H9 (cell line): ENCODE measurements at regions not wholly inside any gene's neighbourhood (a gene's known extent, or its start where the extent isn't known, plus 50 kb on each side); places are given as distances from the start of the nearest gene placed in this dataset.

ENCODE experiments used
- DNase-seq: peaks from one replicate; pipeline ENCODE4 v3.0.0-alpha.2; 2017
- H2AFZ ChIP-seq: one replicate; pipeline ENCODE4 v1.6.1; 2013; ENCODE audit warnings: mild to moderate bottlenecking, low read length, control low read depth, moderate library complexity
- H2AK5ac ChIP-seq: 2 replicates; pipeline ENCODE4 v1.6.1; 2013; ENCODE audit warnings: low read length, control low read depth, mixed read lengths; ENCODE audit not compliant: insufficient read length
- H2BK120ac ChIP-seq: one replicate; pipeline ENCODE4 v1.6.1; 2013; ENCODE audit warnings: low read depth, mild to moderate bottlenecking, low read length, control low read depth, inconsistent platforms; ENCODE audit not compliant: poor library complexity, severe bottlenecking
- H2BK12ac ChIP-seq: 2 replicates; pipeline ENCODE4 v1.6.1; 2013; ENCODE audit warnings: low read length, control low read depth, mixed read lengths, low read depth; ENCODE audit not compliant: insufficient read length
- H2BK15ac ChIP-seq: 2 replicates; pipeline ENCODE4 v1.6.1; 2013; ENCODE audit warnings: low read depth, low read length, control low read depth
- H2BK20ac ChIP-seq: one replicate; pipeline ENCODE4 v1.6.1; 2013; ENCODE audit warnings: low read depth, mild to moderate bottlenecking, low read length, control low read depth, inconsistent platforms; ENCODE audit not compliant: poor library complexity, severe bottlenecking
- H2BK5ac ChIP-seq: 2 replicates; pipeline ENCODE4 v1.6.1; 2013; ENCODE audit warnings: low read length, control low read depth, mixed read lengths; ENCODE audit not compliant: insufficient read length
- H3K14ac ChIP-seq: 2 replicates; pipeline ENCODE4 v1.6.1; 2013; ENCODE audit warnings: low read length, control low read depth; ENCODE audit not compliant: insufficient read depth
- H3K18ac ChIP-seq: 2 replicates; pipeline ENCODE4 v1.6.1; 2013; ENCODE audit warnings: low read depth, mild to moderate bottlenecking, mixed read lengths, low read length, control low read depth; ENCODE audit not compliant: insufficient read length
- H3K23ac ChIP-seq: 2 replicates; pipeline ENCODE4 v1.6.1; 2013; ENCODE audit warnings: low read length, control low read depth, mixed read lengths, low read depth; ENCODE audit not compliant: insufficient read length
- H3K23me2 ChIP-seq: 2 replicates; pipeline ENCODE4 v1.6.1; 2013; ENCODE audit warnings: low read depth, mild to moderate bottlenecking, mixed read lengths, low read length, control low read depth; ENCODE audit not compliant: insufficient read length, poor library complexity, severe bottlenecking
- H3K27ac ChIP-seq: 2 replicates; pipeline ENCODE4 v1.5.1; 2013; ENCODE audit warnings: low read length, control low read depth, mixed read lengths, low read depth; ENCODE audit not compliant: insufficient read length
- H3K27me3 ChIP-seq: 2 replicates; pipeline ENCODE4 v1.6.1; 2013; ENCODE audit warnings: low read length, control low read depth, inconsistent platforms; ENCODE audit not compliant: insufficient read depth
- H3K4ac ChIP-seq: 2 replicates; pipeline ENCODE4 v1.6.1; 2013; ENCODE audit warnings: low read depth, mild to moderate bottlenecking, control low read depth, inconsistent platforms, low read length, moderate library complexity
- H3K4me1 ChIP-seq: 2 replicates; pipeline ENCODE4 v1.6.1; 2013; ENCODE audit warnings: low read length, control low read depth, inconsistent platforms; ENCODE audit not compliant: insufficient read depth
- H3K4me2 ChIP-seq: 2 replicates; pipeline ENCODE4 v1.6.1; 2013; ENCODE audit warnings: low read length, control low read depth, mixed read lengths; ENCODE audit not compliant: insufficient read length, insufficient read depth
- H3K56ac ChIP-seq: 2 replicates; pipeline ENCODE4 v1.6.1; 2013; ENCODE audit warnings: low read depth, mild to moderate bottlenecking, mixed read lengths, low read length, control low read depth; ENCODE audit not compliant: insufficient read length
- H3K79me1 ChIP-seq: 2 replicates; pipeline ENCODE4 v1.6.1; 2013; ENCODE audit warnings: low read depth, mild to moderate bottlenecking, moderate library complexity, low read length, control low read depth, inconsistent platforms; ENCODE audit not compliant: insufficient read depth, poor library complexity, severe bottlenecking
- H3K79me2 ChIP-seq: 2 replicates; pipeline ENCODE4 v1.6.1; 2013; ENCODE audit warnings: low read length, control low read depth, inconsistent platforms; ENCODE audit not compliant: insufficient read depth
- H3K9ac ChIP-seq: 2 replicates; pipeline ENCODE4 v1.6.1; 2013; ENCODE audit warnings: low read length, control low read depth, mixed read lengths; ENCODE audit not compliant: insufficient read length; ENCODE audit errors: extremely low read depth
- H3K9me3 ChIP-seq: one replicate; pipeline ENCODE4 v1.6.1; 2013; ENCODE audit warnings: low read depth, low read length, inconsistent platforms; ENCODE audit not compliant: control insufficient read depth
- H3T11ph ChIP-seq: one replicate; pipeline ENCODE4 v1.6.1; 2013; ENCODE audit warnings: mild to moderate bottlenecking, low read length, control low read depth, inconsistent platforms
- H4K20me1 ChIP-seq: one replicate; pipeline ENCODE4 v1.6.1; 2013; ENCODE audit not compliant: control insufficient read depth, insufficient read length, insufficient read depth
- H4K5ac ChIP-seq: 2 replicates; pipeline ENCODE4 v1.6.1; 2013; ENCODE audit warnings: low read depth, mild to moderate bottlenecking, mixed read lengths, low read length, control low read depth; ENCODE audit not compliant: insufficient read length
- H4K8ac ChIP-seq: replicated peaks from 2 replicates; pipeline ENCODE4 v1.6.1; 2013; ENCODE audit warnings: low read length, control low read depth, mixed read lengths, low read depth; ENCODE audit not compliant: insufficient read length
- H4K91ac ChIP-seq: 2 replicates; pipeline ENCODE4 v1.6.1; 2013; ENCODE audit warnings: low read depth, mild to moderate bottlenecking, moderate library complexity, mixed read lengths, low read length, control low read depth; ENCODE audit not compliant: insufficient read length
- H3K27ac Mint-ChIP-seq, 3 experiments: 2 replicates in 2 of 3; 3 replicates in 1 of 3; pipeline ENCODE4 v1.8.0; 2020 to 2021; ENCODE audit warnings: mixed read lengths in 3 of 3, mild to moderate bottlenecking in 1 of 3, moderate library complexity in 1 of 3
- H3K27me3 Mint-ChIP-seq: 2 replicates; pipeline ENCODE4 v1.8.0; 2021; ENCODE audit warnings: low read depth, mild to moderate bottlenecking, moderate library complexity, mixed read lengths
- H3K36me3 Mint-ChIP-seq, 3 experiments: 2 replicates in 2 of 3; 3 replicates in 1 of 3; pipeline ENCODE4 v1.8.0; 2020 to 2021; ENCODE audit warnings: low read depth in 3 of 3, mixed read lengths in 3 of 3; ENCODE audit not compliant: insufficient read depth in 1 of 3
- H3K4me1 Mint-ChIP-seq, 2 experiments: 2 replicates each; pipeline ENCODE4 v1.8.0; 2020; ENCODE audit warnings: mixed read lengths in 2 of 2
- H3K4me3 Mint-ChIP-seq, 2 experiments: 2 replicates in 1 of 2; 3 replicates in 1 of 2; pipeline ENCODE4 v1.8.0; 2020 to 2021; ENCODE audit warnings: mild to moderate bottlenecking in 2 of 2, mixed read lengths in 2 of 2, moderate library complexity in 1 of 2
- H3K9me3 Mint-ChIP-seq, 2 experiments: 2 replicates in 1 of 2; 3 replicates in 1 of 2; pipeline ENCODE4 v1.8.0; 2020; ENCODE audit warnings: mild to moderate bottlenecking in 2 of 2, mixed read lengths in 2 of 2, moderate library complexity in 1 of 2
- CTCF ChIP-seq: fragments of 200-600 bp; sonication (generic); conservative IDR thresholded peaks from 3 replicates; pipeline ENCODE4 v1.8.0; 2021; ENCODE audit warnings: antibody characterized with exemption, mild to moderate bottlenecking
- WGBS: extraction: QIAGEN DNeasy Blood & Tissue Kit; methylation state at CpG from one replicate; pipeline ENCODE4 v1.1.7; 2013; ENCODE audit warnings: missing lambda C conversion rate, low lambda C conversion rate, mixed read lengths; ENCODE audit not compliant: insufficient read length; ENCODE audit errors: extremely low coverage; 5-methylcytosine and 5-hydroxymethylcytosine counted together

- peaks cover 8 to 10% of the 10 kb centered on the region in 2 experiments for H3K4me1 Mint-ChIP-seq
- TF ChIP-seq CTCF: no peak
- Histone ChIP-seq H2BK5ac (no peak overlapping the region), H2AFZ (no peak overlapping the region), H2BK15ac (no peak overlapping the region), H2BK12ac (no peak overlapping the region), H4K8ac (no peak overlapping the region), H2BK120ac (no peak overlapping the region), H3T11ph (no peak overlapping the region), H3K79me2 (no peaks in the 10 kb centered on the region), H4K5ac (no peak overlapping the region), H3K23me2 (no peaks in the 10 kb centered on the region), H3K4me1 (peaks cover 4% of the 10 kb centered on the region; the same call in 1 of the 2 replicates), H3K27me3 (no peaks in the 10 kb centered on the region), H3K9ac (no peak overlapping the region), H3K56ac (no peak overlapping the region), H3K4ac (no peak overlapping the region), H4K20me1 (no peaks in the 10 kb centered on the region), H3K79me1 (no peaks in the 10 kb centered on the region), H2AK5ac (no peak overlapping the region), H3K27ac (no peak overlapping the region), H4K91ac (no peak overlapping the region), H3K18ac (no peak overlapping the region), H3K9me3 (no peaks in the 10 kb centered on the region), H2BK20ac (no peak overlapping the region), H3K23ac (no peak overlapping the region), H3K4me2 (no peak overlapping the region), H3K14ac (no peak overlapping the region)
- peaks cover 7% of the 10 kb centered on the region for H3K27me3 Mint-ChIP-seq
- no peaks in the 10 kb centered on the region for H3K36me3 Mint-ChIP-seq
- H3K4me3 Mint-ChIP-seq: no peak overlapping the region
- no peak for DNase-seq
- no peak overlapping the region for H3K27ac Mint-ChIP-seq
- H3K9me3 Mint-ChIP-seq: no peaks in the 10 kb centered on the region
- no CpG with 5 or more reads among the region's 2 CpGs for WGBS
Measured at GRCh38 chr11:11760838-11761237, 80.9 kb upstream of the USP47 start.
